Thyroid gland (tissue), 4 donors: ENCODE measurements at regions not wholly inside any gene's neighbourhood (a gene's known extent, or its start where the extent isn't known, plus 50 kb on each side); places are given as distances from the start of the nearest gene placed in this dataset.

Source experiments
- DNase-seq, 2 donors: peaks; one replicate each; pipeline ENCODE4 v3.0.0-alpha.2; 2019
- H3K27ac ChIP-seq, 3 donors: fragments of 200-600 bp; sonication (generic); 1 replicate in 2 of 3; 2 replicates in 1 of 3; pipeline ENCODE4 v1.5.1; 2016 to 2019; ENCODE audit warnings: mild to moderate bottlenecking in 1 of 3, moderate library complexity in 1 of 3
- H3K27me3 ChIP-seq: fragments of 200-600 bp; sonication (generic); one replicate; pipeline ENCODE4 v1.5.1; 2019
- H3K36me3 ChIP-seq, 2 donors: fragments of 200-600 bp; sonication (generic); one replicate each; pipeline ENCODE4 v1.5.1; 2016 to 2019
- H3K4me1 ChIP-seq, 2 donors: fragments of 200-600 bp; sonication (generic); one replicate each; pipeline ENCODE4 v1.5.1; 2017 to 2019
- H3K4me3 ChIP-seq, 3 donors: fragments of 200-600 bp; sonication (generic); replicated peaks in 1 of 3; 1 replicate in 2 of 3; 2 replicates in 1 of 3; pipeline ENCODE4 v1.5.1; 2016; ENCODE audit warnings: mild to moderate bottlenecking in 1 of 3
- H3K9me3 ChIP-seq: fragments of 200-600 bp; sonication (generic); one replicate; pipeline ENCODE4 v1.5.1; 2017
- POLR2A ChIP-seq, 2 donors: fragments of 450-650 bp; IDR thresholded peaks; one replicate each; pipeline ENCODE4 v1.6.1; 2017; ENCODE audit warnings: antibody characterized with exemption in 2 of 2, mild to moderate bottlenecking in 2 of 2, moderate library complexity in 1 of 2
- WGBS, 2 donors: methylation state at CpG; one replicate each; pipeline ENCODE4 v1.1.5; 2017; 5-methylcytosine and 5-hydroxymethylcytosine counted together
- intact Hi-C: fragments of 100-400 bp; cut with DNase I; formaldehyde crosslinking; loops from one replicate; pipeline ENCODE4 v1.15.1; 2023
- TF ChIP-seq, protein P1 (sequence below), 6 experiments: fragments of 200-600 bp in 3 of 6; fragments of 450-650 bp in 3 of 6; sonication (generic) in 3 of 6; IDR thresholded peaks; one replicate each; pipeline ENCODE4 v1.5.1; 2016 to 2019; ENCODE audit warnings: antibody characterized with exemption in 6 of 6, mild to moderate bottlenecking in 2 of 6, inconsistent platforms in 1 of 6, moderate library complexity in 1 of 6

DNA sequence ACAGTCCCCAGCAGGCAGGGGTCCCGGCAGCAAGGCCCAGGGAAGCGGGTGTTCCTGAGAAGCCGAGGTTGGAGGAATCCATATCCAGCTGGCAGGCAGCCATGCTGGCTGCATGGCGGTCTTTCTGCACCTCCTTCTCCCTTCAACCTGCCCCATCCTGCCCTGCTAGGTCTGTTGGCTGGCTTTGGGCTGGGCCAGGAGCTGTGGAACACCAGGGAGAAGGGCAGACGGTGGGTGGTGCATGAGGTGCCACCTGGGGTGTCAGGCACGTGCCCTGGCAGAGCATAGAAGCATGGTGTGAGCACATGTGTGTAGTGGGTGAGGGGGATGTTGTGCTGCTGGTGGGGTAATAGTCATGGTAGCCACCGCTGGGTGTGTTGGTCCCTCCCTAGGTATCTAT, 150.1 kb downstream of the PJA1 start:
- no peak for TF ChIP-seq POLR2A (IDR thresholded peaks at IDR 0.05)
- TF ChIP-seq, protein P1, sequence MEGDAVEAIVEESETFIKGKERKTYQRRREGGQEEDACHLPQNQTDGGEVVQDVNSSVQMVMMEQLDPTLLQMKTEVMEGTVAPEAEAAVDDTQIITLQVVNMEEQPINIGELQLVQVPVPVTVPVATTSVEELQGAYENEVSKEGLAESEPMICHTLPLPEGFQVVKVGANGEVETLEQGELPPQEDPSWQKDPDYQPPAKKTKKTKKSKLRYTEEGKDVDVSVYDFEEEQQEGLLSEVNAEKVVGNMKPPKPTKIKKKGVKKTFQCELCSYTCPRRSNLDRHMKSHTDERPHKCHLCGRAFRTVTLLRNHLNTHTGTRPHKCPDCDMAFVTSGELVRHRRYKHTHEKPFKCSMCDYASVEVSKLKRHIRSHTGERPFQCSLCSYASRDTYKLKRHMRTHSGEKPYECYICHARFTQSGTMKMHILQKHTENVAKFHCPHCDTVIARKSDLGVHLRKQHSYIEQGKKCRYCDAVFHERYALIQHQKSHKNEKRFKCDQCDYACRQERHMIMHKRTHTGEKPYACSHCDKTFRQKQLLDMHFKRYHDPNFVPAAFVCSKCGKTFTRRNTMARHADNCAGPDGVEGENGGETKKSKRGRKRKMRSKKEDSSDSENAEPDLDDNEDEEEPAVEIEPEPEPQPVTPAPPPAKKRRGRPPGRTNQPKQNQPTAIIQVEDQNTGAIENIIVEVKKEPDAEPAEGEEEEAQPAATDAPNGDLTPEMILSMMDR (IDR thresholded peaks at IDR 0.05): no peak
- H3K27me3 ChIP-seq: peaks cover 4% of the 10 kb centered on the region
- 65 to 90% methylated on average over 3 to 4 of the region's 7 CpGs for WGBS, 2 donors
- no peaks in the 10 kb centered on the region for H3K9me3 ChIP-seq
- no peak overlapping the region for H3K4me3 ChIP-seq
- DNase-seq: no peak
- H3K4me1 ChIP-seq: peaks cover 0 to 6% of the 10 kb centered on the region in 2 donors
- no peaks in the 10 kb centered on the region for H3K36me3 ChIP-seq
- H3K27ac ChIP-seq: no peak overlapping the region
- intact Hi-C loops: no loop called here

DNA sequence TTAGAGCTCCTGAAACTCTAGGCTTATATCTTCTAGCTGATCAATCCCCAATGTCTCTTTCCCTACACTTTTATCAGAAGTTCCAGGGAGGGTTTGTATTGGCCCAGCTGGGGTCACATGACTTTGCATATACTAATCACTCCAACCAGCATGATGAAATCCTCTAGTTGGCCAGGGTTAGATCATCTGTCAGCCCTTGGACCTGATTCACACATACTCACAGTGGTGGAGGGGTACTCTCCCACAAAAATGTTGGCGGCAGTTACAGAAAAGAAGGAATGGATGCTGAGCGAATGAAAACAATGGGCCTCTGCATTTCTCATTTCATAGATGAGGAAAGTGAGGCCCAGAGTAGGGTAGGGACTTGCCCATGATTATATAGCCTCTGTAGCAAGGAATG, 151.1 kb downstream of the PJA1 start:
- no peak for DNase-seq

DNA sequence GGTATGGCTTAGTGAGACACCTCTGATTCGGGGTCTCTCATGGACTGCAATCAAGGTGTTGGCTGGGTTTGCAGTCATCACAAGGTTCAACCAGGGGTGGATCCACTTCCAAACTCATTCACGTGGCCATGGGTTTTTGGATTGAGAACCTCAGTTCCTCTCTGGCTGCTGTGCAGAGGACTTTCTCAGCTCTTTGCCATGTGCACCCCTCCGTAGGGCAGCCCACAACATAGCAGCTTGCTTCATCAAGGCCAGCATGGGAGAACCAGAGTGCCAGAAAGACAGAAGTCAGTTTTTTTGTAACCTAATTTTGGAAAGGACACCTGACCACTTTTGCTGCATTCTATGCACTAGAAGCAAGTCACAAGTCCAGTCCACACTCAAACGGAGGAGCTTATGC, 154.9 kb downstream of the PJA1 start:
- Histone ChIP-seq H3K9me3 (no peaks in the 10 kb centered on the region), H3K4me3 (no peak overlapping the region), H3K4me1 (no peaks in the 10 kb centered on the region), H3K36me3 (no peaks in the 10 kb centered on the region), H3K27ac (no peak overlapping the region), H3K27me3 (no peaks in the 10 kb centered on the region)
- TF ChIP-seq, protein P1 (IDR thresholded peaks at IDR 0.05): no peak
- TF ChIP-seq POLR2A (IDR thresholded peaks at IDR 0.05): no peak
- 84 to 91% methylated on average over 2 to 3 of the region's 4 CpGs for WGBS, 2 donors
- intact Hi-C loops: no loop called here
- DNase-seq: no peak

More for the DNA sequence above, 151.1 kb downstream of the PJA1 start:
- peaks cover 4% of the 10 kb centered on the region for H3K27me3 ChIP-seq
- no peak overlapping the region for H3K4me3 ChIP-seq
- no peak for TF ChIP-seq POLR2A (IDR thresholded peaks at IDR 0.05)
- TF ChIP-seq, protein P1 (IDR thresholded peaks at IDR 0.05): no peak
- no peaks in the 10 kb centered on the region for H3K36me3 ChIP-seq
- no peaks in the 10 kb centered on the region for H3K9me3 ChIP-seq
- peaks cover 0 to 6% of the 10 kb centered on the region in 2 donors for H3K4me1 ChIP-seq
- 80 to 100% methylated on average over 2 of the region's 2 CpGs for WGBS, 2 donors
- intact Hi-C loops: no loop called here
- no peak overlapping the region for H3K27ac ChIP-seq

DNA sequence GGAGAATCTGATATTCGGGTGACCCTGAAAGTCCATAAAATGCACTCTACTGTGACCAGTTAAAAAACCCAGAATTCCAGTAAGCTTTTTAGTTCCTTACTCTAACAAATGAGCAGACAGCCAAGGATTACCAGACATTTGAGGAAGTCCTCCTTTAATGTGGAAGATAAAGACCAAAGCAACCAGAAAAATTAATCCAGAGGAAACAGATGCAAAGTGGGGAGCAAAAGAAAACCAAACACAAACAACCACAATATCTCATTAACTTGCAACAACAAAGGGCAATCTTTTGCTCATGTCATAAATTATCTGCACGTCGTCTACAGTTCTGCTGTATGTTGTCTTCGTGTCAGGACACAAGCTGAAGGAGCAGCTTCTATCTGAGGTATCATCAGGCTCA, 164.4 kb downstream of the PJA1 start:
- Histone ChIP-seq H3K27ac (no peak overlapping the region), H3K27me3 (no peaks in the 10 kb centered on the region), H3K4me1 (no peaks in the 10 kb centered on the region), H3K9me3 (no peaks in the 10 kb centered on the region), H3K36me3 (no peaks in the 10 kb centered on the region), H3K4me3 (no peak overlapping the region)
- no peak for DNase-seq
- WGBS, 2 donors: 86 to 93% methylated on average over 4 of the region's 4 CpGs
- TF ChIP-seq POLR2A (IDR thresholded peaks at IDR 0.05): no peak
- TF ChIP-seq, protein P1 (IDR thresholded peaks at IDR 0.05): no peak
- intact Hi-C loops: no loop called here

DNA sequence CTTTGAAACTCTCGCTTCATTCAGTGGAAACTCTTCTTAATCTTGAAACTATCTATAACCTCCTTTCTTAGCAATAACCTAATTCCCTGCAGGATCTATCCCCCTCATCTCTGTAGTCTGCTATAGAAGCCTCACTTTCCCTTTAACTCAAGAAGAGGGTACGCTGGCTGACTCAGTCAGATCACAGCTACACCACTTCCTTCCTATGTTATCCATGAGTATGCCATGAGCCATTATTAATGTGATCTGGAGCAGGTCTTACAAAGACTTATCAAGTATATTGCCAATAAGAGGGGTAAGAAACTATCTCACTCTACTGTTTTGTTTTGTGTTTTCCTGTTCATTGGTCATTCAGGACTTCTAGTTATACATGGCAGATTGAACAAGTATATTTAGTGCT, 165.3 kb downstream of the PJA1 start:
- intact Hi-C loops: no loop called here
- WGBS, 2 donors: 85 to 100% methylated on average over 2 of the region's 2 CpGs

More for the DNA sequence above, 165.3 kb downstream of the PJA1 start:
- H3K27me3 ChIP-seq: no peaks in the 10 kb centered on the region
- no peak overlapping the region for H3K27ac ChIP-seq
- no peak for DNase-seq
- H3K4me1 ChIP-seq: no peaks in the 10 kb centered on the region
- TF ChIP-seq, protein P1 (IDR thresholded peaks at IDR 0.05): no peak
- no peak for TF ChIP-seq POLR2A (IDR thresholded peaks at IDR 0.05)
- no peaks in the 10 kb centered on the region for H3K36me3 ChIP-seq
- H3K9me3 ChIP-seq: no peaks in the 10 kb centered on the region
- H3K4me3 ChIP-seq: no peak overlapping the region
